ENCODE measurements at regions not wholly inside any gene's neighbourhood (a gene's known extent, or its start where the extent isn't known, plus 50 kb on each side); places are given as distances from the start of the nearest gene placed in this dataset.

- no peaks in the 10 kb centered on the region for H3K27me3 ChIP-seq (ENCODE audit: insufficient read depth, insufficient read length)
- no peak overlapping the region for H3K4me3 ChIP-seq (ENCODE audit: insufficient read length, low read depth)
- H3K9ac ChIP-seq (ENCODE audit: insufficient read length, low read depth): no peak overlapping the region
- DNase-seq (ENCODE audit: low read depth, low spot score): no peak
- no peak for TF ChIP-seq ZNF274 (IDR thresholded peaks at IDR 0.05; ENCODE audit: low read depth, low read length)
- TF ChIP-seq YY1 (IDR thresholded peaks at IDR 0.05; ENCODE audit: insufficient read depth, insufficient read length): no peak
- no peak for TF ChIP-seq SUZ12 (IDR thresholded peaks at IDR 0.05; ENCODE audit: extremely low read depth, insufficient read depth, insufficient read length)
- H3K4me1 ChIP-seq (ENCODE audit: insufficient read depth, insufficient read length): no peaks in the 10 kb centered on the region
- H3K9me3 ChIP-seq (ENCODE audit: insufficient read depth, low read length): no peaks in the 10 kb centered on the region
- no peaks in the 10 kb centered on the region for H3K36me3 ChIP-seq (ENCODE audit: insufficient read depth, insufficient read length, low read length)
These were observed 1530.9 kb upstream of the LRRTM1 start for GRCh38 chr2:81835321-81836000.

GRCh38 chr2:81786811-81787210, 1482.3 kb upstream of the LRRTM1 start:
- DNase-seq (ENCODE audit: low read depth, low spot score): no peak
- Histone ChIP-seq H3K36me3 (ENCODE audit: insufficient read depth, insufficient read length, low read length) (no peaks in the 10 kb centered on the region), H3K27me3 (ENCODE audit: insufficient read depth, insufficient read length) (no peaks in the 10 kb centered on the region), H3K4me1 (ENCODE audit: insufficient read depth, insufficient read length) (no peaks in the 10 kb centered on the region), H3K9me3 (ENCODE audit: insufficient read depth, low read length) (no peaks in the 10 kb centered on the region), H3K4me3 (ENCODE audit: insufficient read length, low read depth) (no peak overlapping the region), H3K9ac (ENCODE audit: insufficient read length, low read depth) (no peak overlapping the region)
- TF ChIP-seq YY1 (IDR thresholded peaks at IDR 0.05; ENCODE audit: insufficient read depth, insufficient read length) (no peak), SUZ12 (IDR thresholded peaks at IDR 0.05; ENCODE audit: extremely low read depth, insufficient read depth, insufficient read length) (no peak), ZNF274 (IDR thresholded peaks at IDR 0.05; ENCODE audit: low read depth, low read length) (no peak)

GRCh38 chr2:81767187-81767912, 1462.8 kb upstream of the LRRTM1 start:
- no peak for DNase-seq (ENCODE audit: low read depth, low spot score)
- TF ChIP-seq YY1 (IDR thresholded peaks at IDR 0.05; ENCODE audit: insufficient read depth, insufficient read length) (no peak), SUZ12 (IDR thresholded peaks at IDR 0.05; ENCODE audit: extremely low read depth, insufficient read depth, insufficient read length) (no peak), ZNF274 (IDR thresholded peaks at IDR 0.05; ENCODE audit: low read depth, low read length) (no peak)

DNA sequence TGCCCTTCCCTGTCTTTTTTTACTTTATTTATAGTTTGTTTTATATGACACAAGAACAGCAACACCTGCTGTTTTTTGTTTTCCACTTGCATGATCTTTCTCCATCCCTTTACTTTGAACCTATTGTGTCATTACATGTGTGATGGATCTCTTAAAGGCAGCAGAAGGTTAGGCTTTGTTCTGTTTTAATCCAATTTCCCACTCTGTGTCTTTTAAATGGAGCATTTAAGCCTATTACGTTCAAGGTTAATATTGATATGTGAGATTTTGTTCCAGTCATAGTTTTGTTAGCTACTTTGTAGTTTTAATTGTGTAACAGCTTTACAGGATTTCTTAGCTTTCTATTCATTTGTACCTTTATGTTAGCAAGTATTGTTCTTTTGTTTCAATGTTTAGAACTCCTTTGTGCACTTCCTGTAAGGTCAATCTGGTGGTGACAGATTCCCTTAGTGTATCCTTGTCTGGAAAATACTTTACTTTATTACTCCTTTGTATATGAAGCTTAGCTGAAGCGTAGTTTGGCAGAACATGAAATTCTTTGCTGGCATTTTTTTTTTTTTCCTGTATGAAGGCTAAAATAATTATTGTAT, 1443.0 kb upstream of the LRRTM1 start:
- Histone ChIP-seq H3K9ac (ENCODE audit: insufficient read length, low read depth) (no peak overlapping the region), H3K27me3 (ENCODE audit: insufficient read depth, insufficient read length) (no peaks in the 10 kb centered on the region), H3K4me3 (ENCODE audit: insufficient read length, low read depth) (no peak overlapping the region), H3K9me3 (ENCODE audit: insufficient read depth, low read length) (no peaks in the 10 kb centered on the region), H3K4me1 (ENCODE audit: insufficient read depth, insufficient read length) (no peaks in the 10 kb centered on the region), H3K36me3 (ENCODE audit: insufficient read depth, insufficient read length, low read length) (no peaks in the 10 kb centered on the region)
- no peak for DNase-seq (ENCODE audit: low read depth, low spot score)
- TF ChIP-seq ZNF274 (IDR thresholded peaks at IDR 0.05; ENCODE audit: low read depth, low read length): no peak
- no peak for TF ChIP-seq SUZ12 (IDR thresholded peaks at IDR 0.05; ENCODE audit: extremely low read depth, insufficient read depth, insufficient read length)
- TF ChIP-seq YY1 (IDR thresholded peaks at IDR 0.05; ENCODE audit: insufficient read depth, insufficient read length): no peak

More at GRCh38 chr2:81767187-81767912, 1462.8 kb upstream of the LRRTM1 start:
- Histone ChIP-seq H3K9ac (ENCODE audit: insufficient read length, low read depth) (no peak overlapping the region), H3K9me3 (ENCODE audit: insufficient read depth, low read length) (no peaks in the 10 kb centered on the region), H3K27me3 (ENCODE audit: insufficient read depth, insufficient read length) (no peaks in the 10 kb centered on the region), H3K4me1 (ENCODE audit: insufficient read depth, insufficient read length) (no peaks in the 10 kb centered on the region), H3K36me3 (ENCODE audit: insufficient read depth, insufficient read length, low read length) (no peaks in the 10 kb centered on the region), H3K4me3 (ENCODE audit: insufficient read length, low read depth) (no peak overlapping the region)

DNA sequence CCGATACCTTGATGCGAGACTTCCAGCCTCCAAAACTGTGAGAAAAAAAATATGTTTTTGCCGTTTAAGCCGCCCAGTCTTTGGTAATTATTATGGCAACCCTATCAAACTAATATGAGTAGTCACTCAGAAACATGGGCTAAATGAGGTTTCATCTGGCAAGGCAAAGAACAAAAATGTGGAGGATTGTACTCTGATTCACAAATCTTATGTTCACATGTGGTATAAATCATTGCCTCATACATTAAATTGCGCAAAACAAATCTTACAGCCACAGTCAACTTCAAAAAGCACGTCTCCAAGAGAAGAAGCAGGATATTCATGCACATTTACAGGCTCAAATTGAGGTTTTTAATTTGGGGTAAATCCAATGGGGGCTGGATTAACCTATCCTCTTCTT, 1435.4 kb upstream of the LRRTM1 start:
- no peak for DNase-seq (ENCODE audit: low read depth, low spot score)
- no peak for TF ChIP-seq ZNF274 (IDR thresholded peaks at IDR 0.05; ENCODE audit: low read depth, low read length)
- TF ChIP-seq YY1 (IDR thresholded peaks at IDR 0.05; ENCODE audit: insufficient read depth, insufficient read length): no peak
- H3K4me1 ChIP-seq (ENCODE audit: insufficient read depth, insufficient read length): no peaks in the 10 kb centered on the region
- H3K9me3 ChIP-seq (ENCODE audit: insufficient read depth, low read length): no peaks in the 10 kb centered on the region
- no peak overlapping the region for H3K4me3 ChIP-seq (ENCODE audit: insufficient read length, low read depth)
- H3K9ac ChIP-seq (ENCODE audit: insufficient read length, low read depth): no peak overlapping the region
- no peaks in the 10 kb centered on the region for H3K27me3 ChIP-seq (ENCODE audit: insufficient read depth, insufficient read length)
- H3K36me3 ChIP-seq (ENCODE audit: insufficient read depth, insufficient read length, low read length): no peaks in the 10 kb centered on the region

DNA sequence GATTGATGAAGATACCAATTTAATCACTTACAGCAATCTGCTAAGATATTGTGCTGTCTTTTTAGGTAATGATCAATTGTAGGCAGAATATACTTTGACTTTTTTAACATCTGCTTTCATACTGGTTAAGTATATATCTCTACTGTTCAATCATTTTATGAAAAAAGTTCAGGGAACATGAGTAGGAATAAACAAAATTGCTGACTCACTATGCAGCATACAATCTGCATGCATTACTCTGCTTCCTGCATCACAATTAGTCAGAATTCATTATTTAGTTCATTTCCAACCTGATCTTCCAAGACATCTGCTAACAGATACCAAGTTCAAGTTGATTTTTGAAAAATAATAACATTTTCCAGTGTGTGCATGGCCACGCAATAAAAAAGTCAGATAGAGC, 1430.4 kb upstream of the LRRTM1 start:
- H3K9ac ChIP-seq (ENCODE audit: insufficient read length, low read depth): no peak overlapping the region
- no peaks in the 10 kb centered on the region for H3K4me1 ChIP-seq (ENCODE audit: insufficient read depth, insufficient read length)
- no peaks in the 10 kb centered on the region for H3K27me3 ChIP-seq (ENCODE audit: insufficient read depth, insufficient read length)
- H3K4me3 ChIP-seq (ENCODE audit: insufficient read length, low read depth): no peak overlapping the region
- H3K36me3 ChIP-seq (ENCODE audit: insufficient read depth, insufficient read length, low read length): no peaks in the 10 kb centered on the region
- TF ChIP-seq YY1 (IDR thresholded peaks at IDR 0.05; ENCODE audit: insufficient read depth, insufficient read length) (no peak), ZNF274 (IDR thresholded peaks at IDR 0.05; ENCODE audit: low read depth, low read length) (no peak), SUZ12 (IDR thresholded peaks at IDR 0.05; ENCODE audit: extremely low read depth, insufficient read depth, insufficient read length) (no peak)
- no peak for DNase-seq (ENCODE audit: low read depth, low spot score)
- no peaks in the 10 kb centered on the region for H3K9me3 ChIP-seq (ENCODE audit: insufficient read depth, low read length)

GRCh38 chr2:81714817-81715216, 1410.3 kb upstream of the LRRTM1 start:
- H3K9me3 ChIP-seq (ENCODE audit: insufficient read depth, low read length): no peaks in the 10 kb centered on the region
- H3K4me3 ChIP-seq (ENCODE audit: insufficient read length, low read depth): no peak overlapping the region
- H3K4me1 ChIP-seq (ENCODE audit: insufficient read depth, insufficient read length): no peaks in the 10 kb centered on the region
- no peak for TF ChIP-seq YY1 (IDR thresholded peaks at IDR 0.05; ENCODE audit: insufficient read depth, insufficient read length)
- no peak for TF ChIP-seq SUZ12 (IDR thresholded peaks at IDR 0.05; ENCODE audit: extremely low read depth, insufficient read depth, insufficient read length)
- TF ChIP-seq ZNF274 (IDR thresholded peaks at IDR 0.05; ENCODE audit: low read depth, low read length): no peak
- no peak for DNase-seq (ENCODE audit: low read depth, low spot score)
- H3K36me3 ChIP-seq (ENCODE audit: insufficient read depth, insufficient read length, low read length): no peaks in the 10 kb centered on the region
- H3K9ac ChIP-seq (ENCODE audit: insufficient read length, low read depth): no peak overlapping the region
- no peaks in the 10 kb centered on the region for H3K27me3 ChIP-seq (ENCODE audit: insufficient read depth, insufficient read length)

Data from NT2/D1 (cell line).